ENCODE measurements at regions not wholly inside any gene's neighbourhood (a gene's known extent, or its start where the extent isn't known, plus 50 kb on each side); places are given as distances from the start of the nearest gene placed in this dataset.

DNA sequence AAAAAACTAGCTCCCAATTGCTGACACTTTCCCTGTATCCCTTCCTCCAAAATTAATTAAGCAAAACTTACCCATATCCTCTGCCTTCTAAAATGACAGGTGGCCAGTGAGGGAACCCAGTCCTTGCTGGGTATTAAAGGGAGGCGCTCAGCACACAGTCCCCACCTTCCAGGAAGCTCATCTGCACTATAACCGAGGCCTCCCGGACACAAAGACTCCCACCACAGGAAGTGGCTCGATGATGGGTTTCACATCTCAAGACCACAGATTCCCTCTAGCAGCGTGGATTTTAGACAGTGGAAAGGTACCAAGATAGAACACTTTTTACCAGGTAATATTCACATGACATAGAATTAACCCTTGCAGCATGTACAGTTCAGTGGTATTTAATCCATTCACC lies 126.8 kb upstream of the NCOR2 start:
- no peak overlapping the region for H2AK5ac ChIP-seq (ENCODE audit: insufficient read length, low read length)
- no peak overlapping the region for H4K91ac ChIP-seq (ENCODE audit: insufficient read length, low read depth, low read length)
- H2BK20ac ChIP-seq (ENCODE audit: low read depth, low read length, poor library complexity, severe bottlenecking) = no peak overlapping the region
- no peak overlapping the region for H2BK5ac ChIP-seq (ENCODE audit: insufficient read length, low read length)
- no peak overlapping the region for H3K4me2 ChIP-seq (ENCODE audit: insufficient read depth, insufficient read length, low read length)
- Mint-ChIP-seq H3K4me1 (peaks cover 0 to 2% of the 10 kb centered on the region in 2 experiments; a peak in 2 of 4 replicates), H3K9me3 (peaks cover 2 to 15% of the 10 kb centered on the region in 2 experiments; a peak in 3 of 5 replicates), H3K27ac (no peak overlapping the region), H3K4me3 (no peak overlapping the region), H3K27me3 (ENCODE audit: low read depth) (peaks cover 5% of the 10 kb centered on the region), H3K36me3 (ENCODE audit: insufficient read depth in 1 of 3, low read depth in 3 of 3) (peaks cover 0 to 1% (median 0%) of the 10 kb centered on the region in 3 experiments; a peak in 1 of 7 replicates)
- TF ChIP-seq, protein P1, sequence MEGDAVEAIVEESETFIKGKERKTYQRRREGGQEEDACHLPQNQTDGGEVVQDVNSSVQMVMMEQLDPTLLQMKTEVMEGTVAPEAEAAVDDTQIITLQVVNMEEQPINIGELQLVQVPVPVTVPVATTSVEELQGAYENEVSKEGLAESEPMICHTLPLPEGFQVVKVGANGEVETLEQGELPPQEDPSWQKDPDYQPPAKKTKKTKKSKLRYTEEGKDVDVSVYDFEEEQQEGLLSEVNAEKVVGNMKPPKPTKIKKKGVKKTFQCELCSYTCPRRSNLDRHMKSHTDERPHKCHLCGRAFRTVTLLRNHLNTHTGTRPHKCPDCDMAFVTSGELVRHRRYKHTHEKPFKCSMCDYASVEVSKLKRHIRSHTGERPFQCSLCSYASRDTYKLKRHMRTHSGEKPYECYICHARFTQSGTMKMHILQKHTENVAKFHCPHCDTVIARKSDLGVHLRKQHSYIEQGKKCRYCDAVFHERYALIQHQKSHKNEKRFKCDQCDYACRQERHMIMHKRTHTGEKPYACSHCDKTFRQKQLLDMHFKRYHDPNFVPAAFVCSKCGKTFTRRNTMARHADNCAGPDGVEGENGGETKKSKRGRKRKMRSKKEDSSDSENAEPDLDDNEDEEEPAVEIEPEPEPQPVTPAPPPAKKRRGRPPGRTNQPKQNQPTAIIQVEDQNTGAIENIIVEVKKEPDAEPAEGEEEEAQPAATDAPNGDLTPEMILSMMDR (conservative IDR thresholded peaks at IDR 0.05) = no peak
- no peak overlapping the region for H4K8ac ChIP-seq (replicated peaks; ENCODE audit: insufficient read length, low read depth, low read length)
- no peaks in the 10 kb centered on the region for H3K23me2 ChIP-seq (ENCODE audit: insufficient read length, low read depth, low read length, poor library complexity, severe bottlenecking)
- no peak overlapping the region for H3K9ac ChIP-seq (ENCODE audit: extremely low read depth, insufficient read length, low read length)
- no peak overlapping the region for H3K27ac ChIP-seq (ENCODE audit: insufficient read length, low read depth, low read length)
- H3K56ac ChIP-seq (ENCODE audit: insufficient read length, low read depth, low read length) = no peak overlapping the region
- no CpG with 5 or more reads among the region's 5 CpGs for WGBS (ENCODE audit: extremely low coverage, insufficient read length, low lambda C conversion rate)
- no peak for DNase-seq
- no peak overlapping the region for H3K18ac ChIP-seq (ENCODE audit: insufficient read length, low read depth, low read length)
- no peaks in the 10 kb centered on the region for H3K79me1 ChIP-seq (ENCODE audit: insufficient read depth, low read depth, low read length, poor library complexity, severe bottlenecking)
- H2AFZ ChIP-seq (ENCODE audit: low read length) = no peak overlapping the region
- H3K4me1 ChIP-seq (ENCODE audit: insufficient read depth, low read length) = no peaks in the 10 kb centered on the region
- H4K20me1 ChIP-seq (ENCODE audit: control insufficient read depth, insufficient read depth, insufficient read length) = no peaks in the 10 kb centered on the region
- H3K79me2 ChIP-seq (ENCODE audit: insufficient read depth, low read length) = no peaks in the 10 kb centered on the region
- no peak overlapping the region for H2BK12ac ChIP-seq (ENCODE audit: insufficient read length, low read depth, low read length)
- no peak overlapping the region for H3K23ac ChIP-seq (ENCODE audit: insufficient read length, low read depth, low read length)
- H3K27me3 ChIP-seq (ENCODE audit: insufficient read depth, low read length) = peaks cover 2% of the 10 kb centered on the region; the same call in 1 of the 2 replicates
- no peak overlapping the region for H2BK15ac ChIP-seq (ENCODE audit: low read depth, low read length)
- no peak overlapping the region for H3K4ac ChIP-seq (ENCODE audit: low read depth, low read length)
- no peak overlapping the region for H4K5ac ChIP-seq (ENCODE audit: insufficient read length, low read depth, low read length)
- H2BK120ac ChIP-seq (ENCODE audit: low read depth, low read length, poor library complexity, severe bottlenecking) = no peak overlapping the region
- H3K9me3 ChIP-seq (ENCODE audit: control insufficient read depth, low read depth, low read length) = no peaks in the 10 kb centered on the region
- H3K14ac ChIP-seq (ENCODE audit: insufficient read depth, low read length) = no peak overlapping the region
- H3T11ph ChIP-seq (ENCODE audit: low read length) = no peak overlapping the region

Data from H9 (cell line).